ENCODE measurements at regions not wholly inside any gene's neighbourhood (a gene's known extent, or its start where the extent isn't known, plus 50 kb on each side); places are given as distances from the start of the nearest gene placed in this dataset.

DNA sequence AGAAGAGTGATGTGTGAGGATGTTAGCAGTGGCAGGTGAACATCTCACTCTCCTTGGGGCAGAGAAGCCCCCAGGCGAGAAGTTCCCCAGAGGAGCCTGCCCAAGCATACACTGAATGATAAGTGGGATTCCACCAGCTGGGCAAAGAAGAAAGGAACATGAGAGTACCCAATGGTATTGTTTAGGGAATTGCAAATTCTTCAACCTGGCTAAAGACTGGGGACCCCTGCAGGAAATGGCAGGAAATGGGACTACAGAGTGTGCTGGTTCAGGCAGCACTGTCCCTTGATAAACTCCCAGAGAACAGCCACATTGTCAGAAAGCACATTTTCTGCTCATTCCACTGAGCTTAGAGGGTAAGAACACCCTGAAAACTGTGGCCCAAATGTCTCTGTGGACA lies 121.3 kb downstream of the RPS29 start:
- peak; percentile 8 for DNase-seq (ENCODE audit: low spot score)

DNA sequence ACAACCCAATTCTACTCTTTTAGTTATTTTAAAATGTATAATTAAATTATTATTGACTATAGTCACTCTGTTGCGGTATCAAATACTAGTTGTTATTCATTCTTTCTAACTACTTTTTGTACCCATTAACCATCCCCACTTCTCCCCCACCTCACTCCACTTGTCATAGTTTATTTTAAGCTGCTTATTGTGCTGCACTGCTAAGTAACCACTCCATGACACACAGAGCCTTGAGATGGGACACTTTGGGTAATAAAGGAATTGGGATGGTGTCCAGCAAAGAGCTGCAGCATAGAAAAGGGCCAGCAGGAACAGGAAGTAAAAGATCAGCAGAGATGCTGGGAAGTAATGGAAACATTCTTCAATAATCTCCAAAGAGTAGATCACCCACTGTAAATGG lies 123.0 kb downstream of the RPS29 start:
- DNase-seq (ENCODE audit: low spot score): no peak

- peak; percentile 81 for DNase-seq (ENCODE audit: low spot score)
Measured at GRCh38 chr14:49461529-49462401, 124.4 kb downstream of the RPS29 start.

DNA sequence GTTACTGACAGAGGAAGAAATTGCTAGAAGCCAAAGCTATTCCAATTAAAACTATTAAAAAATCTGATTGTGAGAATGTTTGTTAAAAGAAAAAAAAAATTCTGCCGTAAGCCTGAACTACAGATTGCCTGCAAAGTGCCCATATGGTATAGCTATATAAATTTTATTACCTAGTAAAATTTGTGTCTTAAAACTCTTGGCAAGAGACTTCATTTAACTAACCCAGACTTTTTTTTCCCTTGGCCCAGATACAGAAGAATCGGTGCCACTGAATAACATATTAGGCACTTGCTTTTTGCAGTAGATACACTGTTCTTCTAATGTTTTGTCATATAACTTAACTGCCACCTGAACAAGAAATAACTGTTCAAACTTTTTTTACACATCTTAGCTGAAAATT lies 125.5 kb downstream of the RPS29 start:
- no peak for DNase-seq (ENCODE audit: low spot score)

- no peak for DNase-seq (ENCODE audit: low spot score)
Measured at GRCh38 chr14:49456589-49456988, 129.6 kb downstream of the RPS29 start.

DNA sequence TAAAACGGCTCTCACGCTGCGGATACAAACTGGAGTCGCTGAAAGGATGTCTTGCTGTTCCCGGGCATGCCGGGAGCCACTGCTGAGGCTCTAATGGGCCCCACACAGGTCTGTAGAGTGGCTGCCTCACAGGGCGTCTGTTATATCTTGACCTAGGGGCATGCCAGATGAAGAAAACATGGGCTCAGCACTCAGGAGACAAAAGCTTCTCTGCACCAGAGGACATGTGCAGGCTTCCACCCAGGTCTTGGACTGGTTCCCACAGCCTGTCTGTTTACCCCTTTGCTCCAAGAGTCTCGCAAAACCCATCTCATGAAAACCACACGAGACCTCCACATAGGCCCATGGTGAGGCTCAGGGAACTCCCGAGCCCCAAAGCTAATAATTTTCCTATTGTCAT lies 134.2 kb downstream of the RPS29 start:
- DNase-seq (ENCODE audit: low spot score): no peak

GRCh38 chr14:49449749-49450148 lies 136.4 kb downstream of the RPS29 start:
- DNase-seq (ENCODE audit: low spot score): peak; percentile 4

DNA sequence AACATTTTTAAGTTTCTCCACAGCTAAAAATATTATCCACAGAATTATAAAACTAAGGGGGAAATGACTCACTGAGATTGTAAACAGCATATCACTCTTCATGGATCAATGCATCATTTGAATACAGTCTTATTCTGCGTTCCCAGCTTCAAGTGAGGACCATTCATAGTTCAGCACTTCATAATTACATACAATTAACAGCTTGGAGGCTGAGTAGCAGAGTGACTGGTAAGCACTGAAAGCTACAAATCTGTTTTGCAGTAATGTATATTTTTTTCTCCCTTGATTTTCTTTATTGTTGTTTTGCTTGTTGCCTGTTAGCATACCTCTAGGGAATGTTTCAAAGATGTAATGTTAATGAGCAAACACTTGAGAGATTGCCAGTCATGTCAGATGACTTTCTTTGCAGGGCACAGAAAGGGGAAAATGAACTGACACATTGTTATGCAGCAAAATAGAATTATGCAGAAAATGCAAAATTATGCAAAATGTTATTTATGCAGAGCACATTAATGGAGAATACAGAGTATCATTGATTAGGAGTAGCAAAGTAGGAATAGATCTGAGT lies 138.6 kb downstream of the RPS29 start:
- DNase-seq (ENCODE audit: low spot score): no peak

DNA sequence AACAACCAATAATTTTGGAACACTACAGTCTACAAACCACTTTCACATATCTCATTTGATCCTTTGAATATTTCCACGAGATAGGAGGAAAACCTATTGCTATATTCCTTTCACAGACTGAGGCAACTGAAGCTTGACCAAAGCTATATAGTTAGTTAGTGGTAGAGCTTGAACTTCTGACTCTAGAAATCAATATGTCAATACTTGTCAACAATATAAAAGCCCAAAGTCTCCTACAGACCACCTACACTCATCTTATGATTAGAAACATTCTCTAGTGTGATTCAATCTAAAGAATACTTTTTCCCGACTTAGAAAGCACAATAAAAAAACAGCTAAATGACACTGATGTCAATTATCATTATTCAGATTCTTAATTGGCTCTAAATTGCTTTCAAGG lies 139.4 kb downstream of the RPS29 start:
- no peak for DNase-seq (ENCODE audit: low spot score)

GRCh38 chr14:49438256-49438770 lies 147.9 kb downstream of the RPS29 start:
- no peak for DNase-seq (ENCODE audit: low spot score)

- DNase-seq (ENCODE audit: low spot score): no peak
Measured at GRCh38 chr14:49428076-49428475, 158.1 kb downstream of the RPS29 start.

DNA sequence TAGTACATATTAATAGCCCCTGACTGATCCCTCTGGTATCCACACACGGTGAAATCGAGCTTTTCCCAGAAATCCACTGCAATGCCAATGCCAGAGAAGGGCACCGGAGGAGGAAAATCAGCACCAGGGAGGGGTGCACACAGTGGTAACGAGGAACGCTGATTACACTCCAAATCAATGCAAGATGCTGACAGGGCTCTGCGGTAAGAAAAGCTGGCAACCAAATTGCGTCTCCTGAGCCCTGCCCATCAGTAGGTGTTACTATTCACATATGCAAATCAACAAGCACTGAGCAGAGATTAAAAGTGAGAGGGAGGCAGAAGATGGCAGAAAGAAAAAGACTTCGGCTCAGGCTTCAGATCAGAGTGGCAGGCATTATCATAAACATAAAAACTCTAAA lies 159.1 kb downstream of the RPS29 start:
- no peak for DNase-seq (ENCODE audit: low spot score)

DNA sequence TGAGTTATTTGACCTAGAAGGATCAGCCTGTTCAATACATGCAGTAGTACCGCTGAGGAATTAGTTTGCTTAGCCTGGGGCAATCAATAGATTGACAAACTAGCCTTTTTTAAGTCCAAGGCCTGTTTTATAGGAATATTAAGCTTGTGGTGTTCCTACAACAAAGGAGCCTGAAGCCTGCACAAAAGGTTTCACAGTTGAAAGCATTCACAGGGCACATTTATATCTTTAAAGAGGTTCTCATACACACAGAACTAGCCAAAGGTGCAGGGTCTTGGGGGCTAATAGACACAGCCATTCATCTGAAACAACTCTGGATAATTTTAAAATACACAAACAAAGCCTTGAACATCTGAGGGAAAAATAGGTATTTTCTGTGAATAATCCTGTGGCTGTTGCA lies 160.3 kb downstream of the RPS29 start:
- DNase-seq (ENCODE audit: low spot score): no peak

GRCh38 chr14:49424436-49425331 lies 161.5 kb downstream of the RPS29 start:
- peak; percentile 26 for DNase-seq (ENCODE audit: low spot score)

GRCh38 chr14:49420201-49420600 lies 166.0 kb downstream of the RPS29 start:
- no peak for DNase-seq (ENCODE audit: low spot score)

DNA sequence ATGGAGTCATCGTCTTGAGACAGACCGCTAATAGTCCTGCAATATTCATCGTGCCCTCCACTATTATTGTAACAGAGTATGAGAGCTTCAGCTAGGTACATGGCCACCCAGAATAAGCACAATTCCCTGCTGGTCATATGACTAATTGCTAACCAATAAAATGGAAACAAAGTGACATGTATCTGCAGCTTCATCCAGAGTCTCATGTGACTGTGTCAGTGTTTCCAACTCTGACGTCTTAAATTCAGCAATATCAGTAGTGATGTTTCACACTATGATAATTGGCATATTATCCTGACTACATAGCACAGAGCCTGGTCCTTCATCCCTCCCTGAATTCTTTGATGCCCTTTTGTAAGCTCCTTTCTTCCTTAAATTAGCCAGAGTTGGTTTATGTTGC lies 167.4 kb downstream of the RPS29 start:
- DNase-seq (ENCODE audit: low spot score): no peak

- DNase-seq (ENCODE audit: low spot score): no peak
Measured at GRCh38 chr14:49417790-49418189, 168.4 kb downstream of the RPS29 start.

- no peak for DNase-seq (ENCODE audit: low spot score)
Measured at GRCh38 chr14:49408187-49408933, 177.8 kb downstream of the RPS29 start.

DNA sequence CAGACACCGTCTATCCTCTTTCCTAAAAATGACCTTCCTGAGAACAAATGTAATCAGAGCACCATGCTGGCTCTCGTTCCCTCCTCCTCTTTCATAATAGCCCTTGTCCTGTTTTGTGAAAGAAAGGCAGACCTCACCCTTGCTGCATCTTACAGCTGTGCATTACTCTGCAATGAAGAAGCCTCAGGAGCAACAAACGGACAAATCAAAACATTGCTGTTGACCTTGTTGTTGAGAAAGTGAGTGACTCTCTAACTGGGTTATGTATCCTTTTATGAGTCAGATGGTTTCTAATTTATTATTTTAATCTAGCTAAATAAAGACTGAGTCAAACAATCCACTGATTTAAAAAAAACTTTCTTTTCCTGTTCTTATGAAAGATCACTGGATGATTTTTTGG lies 180.9 kb downstream of the RPS29 start:
- DNase-seq (ENCODE audit: low spot score): no peak

GRCh38 chr14:49401373-49401772 lies 184.8 kb downstream of the RPS29 start:
- no peak for DNase-seq (ENCODE audit: low spot score)

GRCh38 chr14:49396801-49397200 lies 189.4 kb downstream of the RPS29 start:
- no peak for DNase-seq (ENCODE audit: low spot score)

DNA sequence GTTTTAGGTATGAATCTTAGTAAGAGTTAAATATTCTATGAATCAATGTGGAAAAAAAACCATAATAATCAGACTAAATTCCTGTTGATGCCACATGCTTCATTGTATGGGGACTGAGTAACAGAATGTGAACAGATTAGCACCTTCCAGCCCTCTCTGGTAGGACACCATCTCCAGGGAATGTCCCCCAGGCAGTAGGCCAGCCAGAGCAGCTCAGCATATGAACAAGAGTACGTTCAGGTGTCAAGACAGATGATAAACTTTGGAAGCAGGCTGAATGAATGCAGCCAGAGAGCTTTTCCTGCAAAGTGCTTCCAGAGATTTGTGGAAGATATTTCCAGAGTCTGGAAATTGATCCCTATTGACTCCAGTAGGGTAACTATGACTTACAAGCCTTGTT lies 204.4 kb downstream of the RPS29 start:
- DNase-seq (ENCODE audit: low spot score): no peak
